Activated naive CD4-positive, alpha-beta T cell treated with anti-CD3 and anti-CD28 coated beads for 36 hours (primary cell): ENCODE measurements at regions not wholly inside any gene's neighbourhood (a gene's known extent, or its start where the extent isn't known, plus 50 kb on each side); places are given as distances from the start of the nearest gene placed in this dataset.
"Not testable (repeated sequence)": the region's sequence is repeated elsewhere in the genome, so short reads cannot be mapped to it uniquely, and the experiment has no call there.

Experiments
- CTCF ChIA-PET: fragments of 350-600 bp; sonication (Branson Sonifier 250); formaldehyde crosslinking; loops from one replicate; lab custom pipeline; 2021; ENCODE audit warnings: antibody characterized with exemption; lab: Charles Lee
- DNase-seq: peaks from one replicate; pipeline ENCODE4 v3.0.0-alpha.2; 2020
- H3K27ac Mint-ChIP-seq: one replicate; pipeline ENCODE4 v1.8.0; 2021; ENCODE audit warnings: mild to moderate bottlenecking, mixed read lengths
- H3K27me3 Mint-ChIP-seq: one replicate; pipeline ENCODE4 v1.8.0; 2021; ENCODE audit warnings: low read depth, mixed read lengths
- H3K36me3 Mint-ChIP-seq: one replicate; pipeline ENCODE4 v1.8.0; 2021; ENCODE audit warnings: low read depth, mixed read lengths
- H3K4me1 Mint-ChIP-seq: one replicate; pipeline ENCODE4 v1.8.0; 2021; ENCODE audit warnings: low read depth, mixed read lengths
- H3K4me3 Mint-ChIP-seq: one replicate; pipeline ENCODE4 v1.8.0; 2021; ENCODE audit warnings: mild to moderate bottlenecking, moderate library complexity, mixed read lengths
- H3K9me3 Mint-ChIP-seq: one replicate; pipeline ENCODE4 v1.8.0; 2021; ENCODE audit warnings: mixed read lengths
- intact Hi-C: fragments of 100-400 bp; cut with micrococcal nuclease; formaldehyde crosslinking; loops from one replicate; pipeline ENCODE4 v1.15.1; 2023

DNA sequence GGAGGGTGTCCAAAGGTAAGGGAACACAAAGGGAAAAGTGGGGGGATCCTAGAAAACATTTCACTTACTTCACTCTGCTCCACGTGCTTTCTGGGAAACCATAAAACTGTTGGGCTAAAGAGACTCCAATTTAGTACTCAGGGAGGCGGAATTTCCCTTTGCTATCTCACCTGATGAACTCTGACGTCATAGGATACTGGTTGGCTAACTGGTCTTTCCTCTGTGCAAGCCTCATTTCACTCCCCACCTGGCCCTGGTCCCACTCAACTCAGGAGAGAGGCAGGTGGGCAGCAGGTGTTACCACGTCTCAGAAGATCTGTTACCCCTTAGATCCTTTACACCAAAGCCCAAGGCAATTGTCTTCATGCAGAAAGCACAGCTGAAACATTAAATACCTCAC is 51.8 kb upstream of the PMAIP1 start:
- no peak for DNase-seq
- no peak overlapping the region for H3K4me3 Mint-ChIP-seq
- no peaks in the 10 kb centered on the region for H3K27me3 Mint-ChIP-seq
- H3K36me3 Mint-ChIP-seq, result no peaks in the 10 kb centered on the region
- CTCF ChIA-PET, result interaction anchor here (0.8 to 1.1 kb wide), 2 partner anchors 11 to 34 kb away, joined by 3 to 7 read pairs; no protein-coding TSS in a partner anchor
- peaks cover 16% of the 10 kb centered on the region for H3K4me1 Mint-ChIP-seq
- peak overlapping the region; percentile 16 for H3K27ac Mint-ChIP-seq
- no peaks in the 10 kb centered on the region for H3K9me3 Mint-ChIP-seq
- intact Hi-C loops, result no loop called here

DNA sequence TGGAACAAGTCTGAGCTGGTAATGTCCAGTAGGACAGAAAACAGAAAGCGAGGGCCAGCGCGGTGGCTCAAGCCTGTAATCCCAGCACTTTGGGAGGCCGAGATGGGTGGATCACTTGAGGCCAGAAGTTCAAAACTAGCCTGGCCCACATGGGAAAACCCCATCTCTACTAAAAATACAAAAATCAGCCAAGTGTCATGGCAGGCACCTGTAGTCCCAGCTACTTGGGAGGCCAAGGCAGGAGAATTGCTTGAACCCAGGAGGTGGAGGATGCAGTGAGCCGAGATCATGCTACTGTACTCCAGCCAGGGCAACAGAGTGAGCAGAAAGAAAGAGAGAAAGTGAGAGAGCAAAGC is 52.3 kb upstream of the PMAIP1 start:
- H3K27me3 Mint-ChIP-seq, H3K9me3 Mint-ChIP-seq, H3K36me3 Mint-ChIP-seq, DNase-seq, H3K4me3 Mint-ChIP-seq: not testable (repeated sequence)
- intact Hi-C loops, result loop anchor here (1.0 kb wide), 3 partner anchors 35 to 80 kb away; partner anchors contain the start of gene PMAIP1
- Mint-ChIP-seq H3K27ac (peak overlapping the region; percentile 1), H3K4me1 (peaks cover 16% of the 10 kb centered on the region)
- CTCF ChIA-PET, result interaction anchor here (0.6 to 1.1 kb wide), 4 partner anchors 9 to 65 kb away, joined by 3 to 7 read pairs (median 3); no protein-coding TSS in a partner anchor

DNA sequence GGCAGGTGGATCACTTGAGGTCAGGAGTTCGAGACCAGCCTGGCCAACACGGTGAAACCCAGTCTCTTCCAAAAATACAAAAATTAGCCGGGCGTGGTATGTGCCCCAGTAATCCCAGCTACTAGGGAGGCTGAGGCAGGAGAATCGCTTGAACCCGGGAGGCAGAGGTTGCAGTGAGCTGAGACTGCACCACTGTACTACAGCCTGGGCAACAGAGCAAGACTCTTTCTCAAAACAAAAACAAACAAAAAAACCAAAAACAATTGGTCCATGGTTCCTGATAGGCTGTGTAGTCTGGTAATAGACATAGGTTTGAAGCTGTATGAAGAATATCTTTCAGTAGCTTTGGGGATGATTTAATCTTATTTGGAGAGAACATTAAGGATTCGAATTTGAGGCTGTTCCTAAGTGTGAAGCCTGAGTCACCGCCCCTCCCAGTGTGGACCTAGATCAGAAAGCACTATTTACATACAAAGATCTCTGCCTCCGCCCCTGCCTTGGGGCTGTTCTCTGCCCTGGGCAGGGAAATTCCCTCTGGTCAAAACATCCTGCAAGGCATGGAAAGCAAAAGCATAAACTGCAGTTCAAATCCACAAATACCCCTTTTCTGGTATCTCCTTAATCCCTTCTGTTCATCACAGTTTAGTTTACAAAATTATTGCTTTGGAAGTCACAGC is 52.8 kb upstream of the PMAIP1 start:
- CTCF ChIA-PET, result interaction anchor here (0.6 to 1.1 kb wide), 4 partner anchors 9 to 66 kb away, joined by 3 to 7 read pairs (median 3); no protein-coding TSS in a partner anchor
- no peak overlapping the region for H3K4me3 Mint-ChIP-seq
- no peaks in the 10 kb centered on the region for H3K9me3 Mint-ChIP-seq
- H3K27ac Mint-ChIP-seq, result peak overlapping the region; percentile 1
- intact Hi-C loops, result loop anchor here (1.0 kb wide), 3 partner anchors 35 to 80 kb away; partner anchors contain the start of gene PMAIP1
- no peaks in the 10 kb centered on the region for H3K27me3 Mint-ChIP-seq
- H3K4me1 Mint-ChIP-seq, result peaks cover 16% of the 10 kb centered on the region
- H3K36me3 Mint-ChIP-seq, result no peaks in the 10 kb centered on the region
- DNase-seq, result peak; percentile 83

DNA sequence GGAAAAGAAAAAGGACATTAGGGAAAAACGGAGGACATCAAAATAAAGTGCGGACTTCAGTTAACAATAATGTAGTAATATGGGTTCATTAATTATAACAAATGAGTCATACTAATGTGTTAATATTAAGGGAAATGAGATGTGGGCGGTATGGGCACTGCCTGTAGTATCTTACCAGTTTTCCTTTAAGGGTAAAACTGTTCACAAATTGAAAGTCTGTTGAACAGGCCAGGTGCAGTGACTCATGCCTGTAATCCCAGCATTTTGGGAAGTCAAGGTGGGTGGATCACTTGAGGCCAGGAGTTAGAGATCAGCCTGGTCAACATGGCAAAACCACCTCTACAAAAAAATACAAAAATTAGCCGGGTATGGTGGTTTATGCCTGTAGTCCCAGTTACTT is 56.8 kb upstream of the PMAIP1 start:
- Mint-ChIP-seq H3K4me1 (peaks cover 14% of the 10 kb centered on the region), H3K9me3 (no peaks in the 10 kb centered on the region), H3K36me3 (no peaks in the 10 kb centered on the region), H3K27me3 (no peaks in the 10 kb centered on the region), H3K27ac (no peak overlapping the region), H3K4me3 (no peak overlapping the region)
- CTCF ChIA-PET, result no interaction called here
- no peak for DNase-seq
- intact Hi-C loops, result no loop called here

DNA sequence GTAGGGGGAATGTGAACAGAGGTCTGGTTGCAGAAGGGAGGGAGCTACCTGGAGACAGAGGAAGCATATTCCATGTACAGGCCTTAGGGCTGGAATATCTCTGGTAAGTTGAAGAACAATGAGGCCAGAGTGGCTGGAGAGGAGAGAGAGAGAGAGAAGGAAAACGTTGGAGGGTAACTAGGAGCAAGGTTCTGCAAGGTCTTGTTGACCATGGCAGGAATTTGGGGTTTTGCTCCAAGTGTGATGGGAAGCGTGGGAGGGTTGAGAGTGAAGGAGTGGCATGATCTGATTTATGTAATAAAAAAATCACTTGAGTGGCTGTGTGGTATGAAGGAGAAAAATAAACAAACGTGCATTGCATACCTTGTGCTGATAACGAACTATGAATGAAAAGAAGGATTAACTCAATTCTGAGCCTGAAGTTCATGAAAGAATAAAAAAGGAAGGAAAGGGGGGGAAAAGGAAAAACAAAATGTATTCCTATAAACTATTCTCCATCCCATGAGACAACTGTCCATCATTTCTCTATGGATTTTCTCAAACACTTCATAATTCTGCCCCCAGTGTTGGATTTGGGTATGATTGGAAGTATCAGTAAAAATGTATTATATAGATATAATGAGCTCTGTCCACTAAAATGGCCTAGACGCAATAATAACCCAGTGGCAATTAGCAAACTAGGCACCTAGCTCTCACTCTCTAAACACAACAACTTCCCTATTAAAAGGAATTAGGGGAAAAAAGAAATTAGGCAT is 59.7 kb upstream of the PMAIP1 start:
- Mint-ChIP-seq H3K36me3 (no peaks in the 10 kb centered on the region), H3K27ac (no peak overlapping the region), H3K4me1 (no peaks in the 10 kb centered on the region), H3K27me3 (no peaks in the 10 kb centered on the region), H3K4me3 (no peak overlapping the region), H3K9me3 (no peaks in the 10 kb centered on the region)
- DNase-seq, result no peak
- intact Hi-C loops, result loop anchor here (10.0 kb wide), 1 partner anchor 305 kb away; no protein-coding TSS in a partner anchor
- CTCF ChIA-PET, result interaction anchor here (0.7 to 2.8 kb wide), 6 partner anchors 11 to 155 kb away, joined by 3 to 16 read pairs (median 3); no protein-coding TSS in a partner anchor

DNA sequence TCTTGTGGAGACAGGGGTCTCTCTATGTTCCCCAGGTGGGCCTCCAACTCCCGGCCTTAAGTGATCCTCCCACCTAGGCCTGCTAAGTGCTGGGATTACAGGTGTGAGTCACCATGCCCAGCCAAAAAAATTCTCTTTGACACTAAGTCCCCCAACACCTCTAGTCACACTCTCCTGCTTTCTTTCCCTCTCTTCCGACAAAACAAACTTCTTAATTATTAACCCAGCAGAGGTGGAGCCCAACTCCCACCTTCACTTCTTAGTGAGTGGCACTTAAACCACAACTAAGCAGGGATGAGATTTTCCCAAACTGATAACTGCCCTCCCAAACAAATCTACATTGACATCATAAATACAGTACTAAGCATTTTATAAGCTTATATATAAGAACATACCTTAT is 60.5 kb upstream of the PMAIP1 start:
- CTCF ChIA-PET, result interaction anchor here (0.6 to 1.7 kb wide), 5 partner anchors 13 to 155 kb away, joined by 3 to 5 read pairs (median 3); no protein-coding TSS in a partner anchor
- Mint-ChIP-seq H3K36me3 (no peaks in the 10 kb centered on the region), H3K4me1 (no peaks in the 10 kb centered on the region), H3K9me3 (no peaks in the 10 kb centered on the region), H3K27ac (no peak overlapping the region), H3K4me3 (no peak overlapping the region), H3K27me3 (no peaks in the 10 kb centered on the region)
- no peak for DNase-seq
- intact Hi-C loops, result loop anchor here (10.0 kb wide), 1 partner anchor 306 kb away; no protein-coding TSS in a partner anchor

DNA sequence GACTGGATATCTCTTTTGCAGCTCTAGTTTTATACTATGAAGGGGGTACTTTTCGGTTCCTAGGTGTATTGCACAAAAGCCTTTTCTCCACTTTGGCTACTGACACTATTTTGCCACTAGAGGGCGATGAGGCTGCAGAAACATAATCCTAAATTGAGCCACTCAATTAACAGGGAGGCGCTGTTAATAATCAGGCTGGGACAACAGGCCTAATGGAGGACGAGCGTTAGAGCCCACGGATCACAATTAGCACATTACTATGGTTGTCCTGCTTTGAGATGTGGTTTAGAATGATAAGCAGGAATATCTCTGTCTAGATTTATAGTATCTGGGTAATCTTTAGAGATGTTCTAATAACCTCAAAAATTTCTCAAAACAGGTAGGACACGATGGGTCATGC is 62.2 kb upstream of the PMAIP1 start:
- no peak overlapping the region for H3K4me3 Mint-ChIP-seq
- CTCF ChIA-PET, result interaction anchor here (0.6 to 2.1 kb wide), 14 partner anchors 9 to 566 kb away, joined by 3 to 10 read pairs (median 4); no protein-coding TSS in a partner anchor
- H3K27ac Mint-ChIP-seq, result no peak overlapping the region
- no peaks in the 10 kb centered on the region for H3K36me3 Mint-ChIP-seq
- H3K9me3 Mint-ChIP-seq, result no peaks in the 10 kb centered on the region
- peak; percentile 70 for DNase-seq
- no peaks in the 10 kb centered on the region for H3K27me3 Mint-ChIP-seq
- intact Hi-C loops, result loop anchor here (1.0 to 10.0 kb wide), 8 partner anchors 45 to 711 kb away; partner anchors contain the start of gene PMAIP1
- peaks cover 5% of the 10 kb centered on the region for H3K4me1 Mint-ChIP-seq

DNA sequence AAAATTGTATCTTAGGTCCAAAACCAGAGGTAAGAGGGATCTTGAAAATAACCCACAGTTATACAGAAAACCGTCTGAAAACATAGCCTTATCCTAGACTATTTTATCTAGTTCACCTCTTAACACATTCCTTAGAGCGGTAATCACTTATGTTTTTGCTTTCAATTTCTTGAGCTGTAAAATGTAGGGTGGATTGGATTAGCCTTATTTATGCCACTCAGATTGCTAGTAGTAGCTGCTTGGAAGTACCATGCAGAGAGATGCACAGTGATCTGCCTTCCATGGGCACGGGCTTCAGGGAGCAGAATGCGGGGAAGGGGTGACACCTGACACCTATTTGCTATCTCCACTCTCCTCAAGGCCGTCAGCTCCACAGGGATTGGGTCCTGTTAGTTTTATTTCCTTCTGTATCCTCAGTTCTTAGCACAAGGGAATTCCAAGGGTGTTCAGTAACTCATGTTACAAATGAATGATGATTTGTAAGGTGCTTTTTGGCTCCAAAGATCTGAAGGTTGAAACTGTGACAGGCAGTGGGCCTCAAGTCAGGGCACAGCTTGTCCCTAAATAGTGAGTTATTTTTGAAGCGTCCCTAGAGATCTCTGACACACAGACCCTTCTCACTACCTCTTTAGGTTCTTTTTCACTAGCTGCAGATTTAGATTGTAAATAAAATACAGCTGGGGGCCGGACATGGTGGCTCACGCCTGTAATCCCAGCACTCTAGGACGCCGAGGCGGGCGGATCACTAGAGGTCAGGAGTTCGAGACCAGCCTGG is 64.0 kb upstream of the PMAIP1 start:
- H3K27me3 Mint-ChIP-seq, result no peaks in the 10 kb centered on the region
- H3K4me1 Mint-ChIP-seq, result peaks cover 5% of the 10 kb centered on the region
- DNase-seq, result no peak
- intact Hi-C loops, result loop anchor here (2.0 to 10.0 kb wide), 5 partner anchors 47 to 713 kb away; no protein-coding TSS in a partner anchor
- H3K4me3 Mint-ChIP-seq, result no peak overlapping the region
- CTCF ChIA-PET, result interaction anchor here (0.7 to 2.1 kb wide), 4 partner anchors 11 to 154 kb away, joined by 3 to 10 read pairs (median 6); partner anchors contain the start of gene PMAIP1
- H3K36me3 Mint-ChIP-seq, result no peaks in the 10 kb centered on the region
- H3K9me3 Mint-ChIP-seq, result no peaks in the 10 kb centered on the region
- H3K27ac Mint-ChIP-seq, result no peak overlapping the region

DNA sequence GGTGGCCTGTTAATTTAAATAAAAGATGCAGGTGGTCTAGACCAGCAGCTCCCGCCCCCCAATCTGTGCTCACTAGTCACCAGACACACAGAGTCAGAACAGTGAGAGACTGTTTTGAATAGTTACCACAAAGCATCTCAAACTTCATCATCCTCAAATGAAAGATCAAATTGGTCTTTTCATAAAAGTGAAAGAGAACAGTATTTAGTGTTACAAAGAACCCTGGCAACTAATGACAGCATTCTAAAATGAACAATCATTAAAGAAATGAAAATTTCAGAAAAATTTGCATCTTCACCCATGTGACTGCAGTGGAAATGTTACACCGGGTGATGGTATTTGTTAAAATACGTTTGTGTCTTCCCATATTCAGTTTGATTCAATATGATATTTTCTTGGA is 65.5 kb upstream of the PMAIP1 start:
- Mint-ChIP-seq H3K27ac (no peak overlapping the region), H3K27me3 (no peaks in the 10 kb centered on the region), H3K36me3 (no peaks in the 10 kb centered on the region), H3K4me3 (no peak overlapping the region), H3K4me1 (peaks cover 5% of the 10 kb centered on the region), H3K9me3 (no peaks in the 10 kb centered on the region)
- CTCF ChIA-PET, result interaction anchor here (1.0 kb wide), 1 partner anchor 155 kb away, joined by 3 read pairs; no protein-coding TSS in a partner anchor
- no peak for DNase-seq
- intact Hi-C loops, result loop anchor here (10.0 kb wide), 1 partner anchor 311 kb away; no protein-coding TSS in a partner anchor

DNA sequence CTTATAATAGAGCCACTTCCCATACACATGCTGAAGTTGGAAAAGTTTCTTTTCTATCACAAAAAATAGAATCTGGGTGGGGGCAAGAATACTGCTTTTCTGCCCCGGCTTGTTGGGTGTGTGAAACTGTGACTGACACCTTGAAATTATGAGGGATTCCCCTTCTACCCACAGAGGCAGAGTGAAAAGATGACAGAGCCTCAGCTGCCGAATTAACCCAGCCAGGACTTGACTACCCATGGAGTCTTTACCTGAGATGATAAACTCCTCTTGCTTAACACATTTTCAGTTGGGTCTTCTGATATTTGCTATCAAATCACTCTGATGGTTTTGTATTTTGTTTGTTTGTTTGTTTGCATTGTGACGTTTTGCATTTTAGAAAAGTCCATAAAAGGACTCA is 66.0 kb upstream of the PMAIP1 start:
- CTCF ChIA-PET, result interaction anchor here (1.0 kb wide), 1 partner anchor 155 kb away, joined by 3 read pairs; no protein-coding TSS in a partner anchor
- Mint-ChIP-seq H3K27ac (no peak overlapping the region), H3K4me3 (no peak overlapping the region), H3K4me1 (peaks cover 5% of the 10 kb centered on the region), H3K36me3 (no peaks in the 10 kb centered on the region), H3K9me3 (no peaks in the 10 kb centered on the region), H3K27me3 (no peaks in the 10 kb centered on the region)
- peak; percentile 38 for DNase-seq
- intact Hi-C loops, result loop anchor here (10.0 kb wide), 1 partner anchor 311 kb away; no protein-coding TSS in a partner anchor

DNA sequence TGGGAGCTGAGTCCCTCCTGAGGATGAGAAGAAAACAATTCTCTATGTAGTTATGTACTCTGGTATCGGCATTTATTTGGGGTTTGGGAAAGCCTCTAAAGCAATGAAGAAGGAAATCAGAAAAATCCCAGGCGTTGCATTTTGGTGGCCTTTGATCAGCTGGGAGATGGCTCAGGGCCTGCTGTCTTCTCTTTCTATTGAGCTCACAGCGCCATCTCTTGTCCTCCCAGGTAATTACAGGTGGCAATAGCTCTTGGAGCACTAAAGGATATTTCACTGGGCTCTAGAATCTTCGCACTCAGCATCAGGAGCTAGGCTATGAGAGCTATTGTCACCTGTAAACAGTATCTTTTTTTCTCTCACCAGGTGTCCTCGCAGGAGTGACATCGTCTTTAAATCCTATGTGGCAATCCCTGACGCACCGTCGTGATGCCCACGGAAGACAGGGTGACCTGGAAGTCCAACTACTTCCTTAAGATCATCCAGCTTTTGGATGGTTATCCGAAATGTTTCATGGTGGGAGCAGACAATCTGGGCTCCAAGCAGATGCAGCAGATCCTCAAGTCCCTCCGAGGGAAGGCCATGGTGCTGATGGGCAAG is 76.1 kb upstream of the PMAIP1 start:
- CTCF ChIA-PET, result interaction anchor here (0.6 to 3.2 kb wide), 21 partner anchors 12 to 747 kb away, joined by 3 to 37 read pairs (median 3); partner anchors contain the start of gene CCBE1
- peaks cover 2% of the 10 kb centered on the region for H3K27me3 Mint-ChIP-seq
- H3K9me3 Mint-ChIP-seq, result no peaks in the 10 kb centered on the region
- H3K4me3 Mint-ChIP-seq, result no peak overlapping the region
- no peak overlapping the region for H3K27ac Mint-ChIP-seq
- DNase-seq, result peak; percentile 78
- intact Hi-C loops, result loop anchor here (1.0 kb wide), 5 partner anchors 40 to 515 kb away; partner anchors contain the start of gene CCBE1
- no peaks in the 10 kb centered on the region for H3K36me3 Mint-ChIP-seq
- H3K4me1 Mint-ChIP-seq, result no peaks in the 10 kb centered on the region
